DMS53 (cell line): ENCODE measurements at regions not wholly inside any gene's neighbourhood (a gene's known extent, or its start where the extent isn't known, plus 50 kb on each side); places are given as distances from the start of the nearest gene placed in this dataset.

Experiments
- DNase-seq: peaks from one replicate; lab custom pipeline; 2025; lab: John Stamatoyannopoulos, UW

GRCh38 chr1:83813576-83813975 lies 185.4 kb downstream of the TTLL7 start:
- DNase-seq: no peak

DNA sequence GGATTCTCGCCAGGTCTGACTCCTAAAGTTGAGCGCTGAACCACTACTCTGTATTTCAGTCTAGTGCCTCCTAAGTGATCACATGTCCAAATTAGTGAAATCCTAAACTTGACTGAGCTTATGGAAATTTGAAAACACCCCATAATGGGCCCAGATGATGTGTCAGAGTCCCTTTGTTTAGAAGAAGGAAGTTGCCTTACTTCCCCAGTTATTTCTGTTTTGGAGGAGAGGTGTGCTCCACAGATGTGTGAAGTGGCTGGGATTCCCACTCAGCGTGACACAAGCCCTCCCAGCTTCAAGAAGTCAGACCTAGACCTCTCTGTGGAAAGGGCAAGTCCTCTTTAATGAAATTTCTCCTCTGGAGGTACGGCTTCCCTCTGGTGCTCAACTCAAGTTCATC lies 188.8 kb downstream of the TTLL7 start:
- no peak for DNase-seq

DNA sequence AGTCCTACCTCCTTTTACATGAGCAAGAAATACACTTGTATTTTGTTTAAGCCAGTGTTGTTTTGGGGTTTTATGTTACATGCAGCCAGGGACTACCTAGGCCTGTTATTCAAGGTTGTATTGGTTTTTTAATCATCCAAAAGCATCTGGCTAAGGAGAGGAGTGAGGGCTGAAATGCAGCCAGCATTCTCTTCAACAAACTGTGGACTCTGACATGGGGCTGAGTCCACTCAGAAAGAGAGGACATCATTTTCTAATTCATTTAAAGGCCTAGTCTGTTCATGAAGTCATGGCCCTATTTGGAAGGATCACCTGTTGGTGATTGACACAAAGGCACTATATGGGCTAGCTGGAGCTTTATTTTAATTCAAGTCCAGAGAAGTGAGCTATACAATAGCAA lies 190.4 kb downstream of the TTLL7 start:
- DNase-seq: no peak

- DNase-seq: no peak
Observed at GRCh38 chr1:83807821-83808220, 191.1 kb downstream of the TTLL7 start.

DNA sequence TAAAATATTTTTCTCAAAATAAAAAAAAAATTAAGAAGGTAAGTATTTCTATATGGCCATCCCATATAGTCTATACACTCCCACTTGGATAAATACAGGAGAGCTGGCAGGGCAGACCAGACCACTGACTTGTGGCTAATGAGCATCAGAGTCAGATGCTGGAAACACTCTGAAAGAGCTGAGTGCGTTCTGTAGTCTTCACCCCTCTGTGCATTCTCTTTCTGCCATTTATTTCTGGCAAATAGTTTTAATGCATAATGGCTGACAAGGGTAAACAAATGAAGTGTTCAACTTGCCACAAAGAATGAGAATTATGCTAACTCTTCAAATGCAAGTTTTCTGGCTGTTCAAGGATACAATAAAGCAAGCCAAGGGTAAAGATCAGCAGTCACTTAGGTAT lies 191.7 kb downstream of the TTLL7 start:
- DNase-seq: no peak

- DNase-seq: no peak
Observed at GRCh38 chr1:83805921-83806320, 193.0 kb downstream of the TTLL7 start.

- DNase-seq: no peak
Observed at GRCh38 chr1:83802460-83803152, 196.3 kb downstream of the TTLL7 start.

DNA sequence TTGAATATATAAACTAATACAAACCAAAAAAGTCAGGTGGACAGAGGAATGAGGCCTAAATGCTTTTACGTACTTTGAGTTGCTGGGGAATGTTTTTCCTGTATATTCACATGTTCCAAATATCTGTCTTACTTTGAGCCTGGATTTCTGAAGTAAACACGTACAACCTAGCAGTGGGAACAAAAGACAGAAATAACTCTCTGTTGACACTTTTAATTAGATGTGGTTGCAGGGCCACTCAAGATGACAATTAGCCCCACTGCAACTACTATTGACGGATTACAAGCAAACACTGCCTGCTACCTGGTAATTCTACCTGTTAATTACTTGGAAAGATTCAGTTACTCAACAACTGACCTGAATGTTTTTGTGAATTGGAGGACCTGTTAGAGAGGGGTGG lies 196.9 kb downstream of the TTLL7 start:
- no peak for DNase-seq

DNA sequence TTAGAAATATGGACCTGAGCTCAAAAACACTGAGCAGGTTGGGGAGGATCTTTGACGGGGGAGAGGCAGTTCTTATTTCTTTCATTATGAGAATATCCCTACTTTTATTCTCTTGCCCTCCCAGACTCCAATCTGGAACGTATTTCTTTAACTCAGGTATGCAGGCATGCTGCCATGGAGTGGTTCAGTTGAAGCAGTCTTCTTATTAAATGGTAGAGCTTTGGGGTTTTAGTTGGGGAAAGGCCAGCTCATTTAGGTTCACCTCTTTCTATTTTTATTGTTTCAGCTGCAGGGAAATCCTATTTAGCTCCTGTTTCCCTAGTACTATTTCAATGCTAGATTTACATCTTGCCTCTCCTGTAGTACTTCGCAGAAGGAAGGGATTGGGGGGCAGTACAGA lies 198.9 kb downstream of the TTLL7 start:
- DNase-seq: no peak

GRCh38 chr1:83799594-83799993 lies 199.3 kb downstream of the TTLL7 start:
- no peak for DNase-seq

GRCh38 chr1:83798965-83799364 lies 200.0 kb downstream of the TTLL7 start:
- DNase-seq: no peak

- DNase-seq: no peak
Observed at GRCh38 chr1:83796409-83796808, 202.5 kb downstream of the TTLL7 start.

DNA sequence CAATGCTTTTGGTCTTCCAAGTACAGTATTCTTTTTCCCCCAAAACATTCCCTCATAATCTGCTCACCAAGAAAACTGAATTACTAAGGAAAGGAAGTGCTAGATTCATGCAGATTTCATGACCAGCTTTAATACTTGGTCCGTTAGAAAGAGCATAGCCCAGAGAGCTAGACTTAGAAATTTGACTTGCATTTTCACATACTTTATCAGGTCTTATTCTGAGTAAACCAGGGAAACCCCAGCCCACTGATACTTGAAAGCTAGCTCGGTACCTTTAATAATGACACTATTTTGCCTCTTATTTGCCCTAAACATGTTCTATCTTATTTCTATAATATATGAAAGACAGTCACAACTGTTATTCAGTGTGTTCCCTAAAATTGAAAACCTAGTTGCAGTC lies 204.5 kb downstream of the TTLL7 start:
- DNase-seq: no peak

- DNase-seq: no peak
Observed at GRCh38 chr1:83791821-83792437, 207.0 kb downstream of the TTLL7 start.

GRCh38 chr1:83790446-83790845 lies 208.5 kb downstream of the TTLL7 start:
- DNase-seq: no peak

DNA sequence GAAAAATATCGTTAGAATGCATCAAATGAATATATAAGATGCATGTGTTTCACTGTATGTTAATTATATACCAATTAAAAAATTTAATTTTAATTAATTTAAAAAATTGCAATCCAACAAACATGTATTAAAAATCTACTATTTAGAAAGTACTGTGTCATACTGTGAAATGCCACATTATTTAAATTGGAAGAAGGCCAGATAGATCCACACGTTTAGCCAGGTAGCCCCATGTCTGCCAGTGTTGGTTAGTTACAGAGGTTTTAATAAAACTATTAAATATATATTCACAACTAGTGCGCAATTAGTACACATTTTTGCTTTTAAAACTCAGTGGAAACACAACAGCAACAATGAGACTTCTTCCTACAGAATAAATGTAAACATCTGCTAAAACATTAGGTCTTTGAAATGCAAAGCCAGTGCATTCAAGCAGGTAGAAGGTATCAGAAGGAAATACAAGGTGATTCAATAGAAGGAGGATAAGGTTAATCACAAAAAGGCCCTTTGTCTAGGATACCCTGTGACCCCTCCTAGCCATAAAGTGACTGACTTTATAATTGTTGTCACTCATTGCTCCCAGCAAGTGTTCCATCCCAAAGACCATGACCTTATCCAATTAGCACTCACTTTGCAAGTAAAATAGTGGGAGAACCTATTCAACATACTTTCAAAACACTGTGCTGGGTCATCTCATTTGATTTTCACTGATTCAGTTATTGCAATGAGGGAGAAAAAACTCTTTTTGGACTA lies 211.5 kb downstream of the TTLL7 start:
- no peak for DNase-seq

- DNase-seq: no peak
Observed at GRCh38 chr1:83781667-83782066, 217.3 kb downstream of the TTLL7 start.

GRCh38 chr1:83779565-83779964 lies 219.4 kb downstream of the TTLL7 start:
- no peak for DNase-seq

- no peak for DNase-seq
Observed at GRCh38 chr1:83777758-83778101, 221.2 kb downstream of the TTLL7 start.

GRCh38 chr1:83776913-83777757 lies 221.8 kb downstream of the TTLL7 start:
- DNase-seq: no peak

GRCh38 chr1:83775977-83776603 lies 222.8 kb downstream of the TTLL7 start:
- no peak for DNase-seq

DNA sequence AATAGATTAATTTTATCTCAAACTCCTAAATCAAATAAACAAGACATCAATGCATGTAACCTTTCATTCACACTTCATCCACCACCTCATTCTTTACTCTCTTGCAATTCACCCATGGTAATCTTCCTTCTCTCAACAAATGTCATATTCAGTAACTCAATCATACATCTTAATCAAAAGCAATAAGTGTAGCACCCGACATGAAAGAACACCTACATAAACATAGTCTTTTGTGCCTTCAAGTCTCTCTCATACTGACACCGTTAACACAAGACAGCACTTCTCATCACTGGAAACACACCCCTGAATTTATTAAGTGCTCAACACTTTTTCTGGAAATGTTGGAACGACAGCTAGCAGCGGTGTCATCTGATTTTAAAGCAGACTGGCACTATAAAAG lies 225.9 kb downstream of the TTLL7 start:
- DNase-seq: no peak
